ENCODE measurements at regions not wholly inside any gene's neighbourhood (a gene's known extent, or its start where the extent isn't known, plus 50 kb on each side); places are given as distances from the start of the nearest gene placed in this dataset.
A peak's percentile ranks its signal among the peaks of the same experiment; 100 is the strongest.

DNA sequence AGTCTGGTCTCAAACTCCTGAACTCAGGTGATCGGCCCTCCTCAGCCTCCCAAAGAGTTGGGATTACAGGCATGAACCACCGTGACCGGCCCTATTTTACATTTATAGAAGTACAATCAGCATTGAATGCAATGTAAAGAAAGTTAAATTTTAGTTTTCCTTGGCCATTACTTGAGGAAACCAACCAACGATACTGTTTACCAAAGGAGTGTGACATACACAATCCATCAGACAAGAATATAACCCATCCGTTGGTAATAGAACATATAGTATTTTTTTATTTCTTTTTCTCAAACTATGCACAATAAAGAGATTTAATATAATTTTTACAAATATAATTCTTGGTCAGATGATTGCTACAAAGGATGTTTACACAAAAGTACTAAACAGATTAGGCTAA, 63.1 kb upstream of the MOCS2 start:
- no peaks in the 10 kb centered on the region for H3K36me3 ChIP-seq (ENCODE audit: low read depth)
- H4K20me1 ChIP-seq (ENCODE audit: insufficient read depth), result no peaks in the 10 kb centered on the region
- no peak overlapping the region for H3K4me3 ChIP-seq
- H3K9ac ChIP-seq, result no peak overlapping the region
- H3K79me2 ChIP-seq (ENCODE audit: insufficient read depth), result no peaks in the 10 kb centered on the region
- no peak for DNase-seq
- 97 to 99% methylated on average over 5 of the region's 5 CpGs for WGBS, 2 experiments (ENCODE audit: low coverage in 1 of 2, low lambda C conversion rate in 2 of 2, missing lambda C conversion rate in 2 of 2)
- no peak overlapping the region for H3K4me2 ChIP-seq (ENCODE audit: unreplicated experiment)
- TF ChIP-seq EZH2 (IDR thresholded peaks at IDR 0.05; ENCODE audit: insufficient read depth, poor library complexity, severe bottlenecking) (no peak), EZH2phosphoT487 (IDR thresholded peaks at IDR 0.05; ENCODE audit: insufficient read depth, low read depth) (no peak)
- in situ Hi-C loops (cut with MboI), result loop anchor here (25.0 kb wide), 1 partner anchor 265 kb away; no protein-coding TSS in a partner anchor
- no peaks in the 10 kb centered on the region for H3F3A ChIP-seq (ENCODE audit: insufficient read depth)
- peaks cover 9% of the 10 kb centered on the region for H3K4me1 ChIP-seq (ENCODE audit: insufficient read depth)
- no peaks in the 10 kb centered on the region for H3K9me2 ChIP-seq (ENCODE audit: insufficient read depth)
- H3K27me3 ChIP-seq (replicated peaks; ENCODE audit: insufficient read depth), result no peaks in the 10 kb centered on the region
- no peaks in the 10 kb centered on the region for H3K9me3 ChIP-seq (ENCODE audit: low read depth)
- no peak overlapping the region for H2AFZ ChIP-seq
- H3K27ac ChIP-seq, result no peak overlapping the region

- Histone ChIP-seq H3F3A (ENCODE audit: insufficient read depth) (no peaks in the 10 kb centered on the region), H3K27ac (no peak overlapping the region), H3K27me3 (replicated peaks; ENCODE audit: insufficient read depth) (no peaks in the 10 kb centered on the region), H4K20me1 (ENCODE audit: insufficient read depth) (no peaks in the 10 kb centered on the region), H3K4me1 (ENCODE audit: insufficient read depth) (peaks cover 5% of the 10 kb centered on the region), H3K9me3 (ENCODE audit: low read depth) (no peaks in the 10 kb centered on the region), H3K36me3 (ENCODE audit: low read depth) (no peaks in the 10 kb centered on the region), H2AFZ (no peak overlapping the region), H3K79me2 (ENCODE audit: insufficient read depth) (no peaks in the 10 kb centered on the region), H3K9ac (no peak overlapping the region), H3K4me2 (ENCODE audit: unreplicated experiment) (no peak overlapping the region), H3K4me3 (no peak overlapping the region), H3K9me2 (ENCODE audit: insufficient read depth) (no peaks in the 10 kb centered on the region)
- DNase-seq, result peak; percentile 20
- in situ Hi-C loops (cut with MboI), result loop anchor here (25.0 kb wide), 1 partner anchor 264 kb away; no protein-coding TSS in a partner anchor
- 40 to 50% methylated on average over 8 of the region's 8 CpGs for WGBS, 2 experiments (ENCODE audit: low coverage in 1 of 2, low lambda C conversion rate in 2 of 2, missing lambda C conversion rate in 2 of 2)
- TF ChIP-seq EZH2phosphoT487 (IDR thresholded peaks at IDR 0.05; ENCODE audit: insufficient read depth, low read depth), result no peak
- no peak for TF ChIP-seq EZH2 (IDR thresholded peaks at IDR 0.05; ENCODE audit: insufficient read depth, poor library complexity, severe bottlenecking)
Measured at GRCh38 chr5:53173083-53173482, 63.5 kb upstream of the MOCS2 start.

GRCh38 chr5:53178830-53179229, 69.3 kb upstream of the MOCS2 start:
- H3K4me3 ChIP-seq, result no peak overlapping the region
- no peaks in the 10 kb centered on the region for H3K79me2 ChIP-seq (ENCODE audit: insufficient read depth)
- H3K4me1 ChIP-seq (ENCODE audit: insufficient read depth), result no peaks in the 10 kb centered on the region
- no peaks in the 10 kb centered on the region for H3K9me2 ChIP-seq (ENCODE audit: insufficient read depth)
- H3F3A ChIP-seq (ENCODE audit: insufficient read depth), result no peaks in the 10 kb centered on the region
- 82% methylated on average over 4 of the region's 4 CpGs for WGBS, 2 experiments (ENCODE audit: low coverage in 1 of 2, low lambda C conversion rate in 2 of 2, missing lambda C conversion rate in 2 of 2)
- H3K27ac ChIP-seq, result no peak overlapping the region
- H4K20me1 ChIP-seq (ENCODE audit: insufficient read depth), result no peaks in the 10 kb centered on the region
- no peaks in the 10 kb centered on the region for H3K9me3 ChIP-seq (ENCODE audit: low read depth)
- in situ Hi-C loops (cut with MboI), result no loop called here
- no peak overlapping the region for H2AFZ ChIP-seq
- no peaks in the 10 kb centered on the region for H3K36me3 ChIP-seq (ENCODE audit: low read depth)
- no peaks in the 10 kb centered on the region for H3K27me3 ChIP-seq (replicated peaks; ENCODE audit: insufficient read depth)
- no peak for TF ChIP-seq EZH2phosphoT487 (IDR thresholded peaks at IDR 0.05; ENCODE audit: insufficient read depth, low read depth)
- TF ChIP-seq EZH2 (IDR thresholded peaks at IDR 0.05; ENCODE audit: insufficient read depth, poor library complexity, severe bottlenecking), result no peak
- no peak overlapping the region for H3K4me2 ChIP-seq (ENCODE audit: unreplicated experiment)
- DNase-seq, result no peak
- no peak overlapping the region for H3K9ac ChIP-seq

DNA sequence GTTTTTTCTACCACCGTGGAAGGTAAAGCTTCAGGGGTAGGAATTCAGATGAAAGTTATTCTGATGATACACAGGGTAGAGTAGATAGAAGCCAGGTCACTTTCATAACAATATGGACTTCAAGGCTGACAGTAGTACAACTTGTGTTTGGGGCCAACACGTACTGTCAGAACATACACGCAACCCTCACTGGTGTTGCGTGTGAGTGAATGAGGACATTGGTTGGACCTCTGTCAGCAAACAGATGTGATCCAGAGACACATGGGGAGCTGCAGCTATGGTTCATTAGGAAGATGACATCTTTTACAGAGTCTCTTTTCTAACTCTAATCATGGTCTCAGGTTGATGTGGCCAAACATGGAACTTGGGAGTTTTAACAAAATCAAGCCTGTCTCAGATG, 70.1 kb upstream of the MOCS2 start:
- Histone ChIP-seq H3F3A (ENCODE audit: insufficient read depth) (no peaks in the 10 kb centered on the region), H3K4me2 (ENCODE audit: unreplicated experiment) (no peak overlapping the region), H4K20me1 (ENCODE audit: insufficient read depth) (no peaks in the 10 kb centered on the region), H3K4me1 (ENCODE audit: insufficient read depth) (no peaks in the 10 kb centered on the region), H3K27ac (no peak overlapping the region), H3K27me3 (replicated peaks; ENCODE audit: insufficient read depth) (no peaks in the 10 kb centered on the region), H3K79me2 (ENCODE audit: insufficient read depth) (no peaks in the 10 kb centered on the region), H3K36me3 (ENCODE audit: low read depth) (no peaks in the 10 kb centered on the region), H3K9ac (no peak overlapping the region), H3K4me3 (no peak overlapping the region), H3K9me3 (ENCODE audit: low read depth) (no peaks in the 10 kb centered on the region), H2AFZ (no peak overlapping the region), H3K9me2 (ENCODE audit: insufficient read depth) (no peaks in the 10 kb centered on the region)
- DNase-seq, result no peak
- whole genome bisulfite sequencing, 2 experiments (ENCODE audit: low coverage in 1 of 2, low lambda C conversion rate in 2 of 2, missing lambda C conversion rate in 2 of 2), result 54 to 66% methylated on average over 4 of the region's 4 CpGs
- no peak for TF ChIP-seq EZH2phosphoT487 (IDR thresholded peaks at IDR 0.05; ENCODE audit: insufficient read depth, low read depth)
- no peak for TF ChIP-seq EZH2 (IDR thresholded peaks at IDR 0.05; ENCODE audit: insufficient read depth, poor library complexity, severe bottlenecking)
- in situ Hi-C loops (cut with MboI), result no loop called here

DNA sequence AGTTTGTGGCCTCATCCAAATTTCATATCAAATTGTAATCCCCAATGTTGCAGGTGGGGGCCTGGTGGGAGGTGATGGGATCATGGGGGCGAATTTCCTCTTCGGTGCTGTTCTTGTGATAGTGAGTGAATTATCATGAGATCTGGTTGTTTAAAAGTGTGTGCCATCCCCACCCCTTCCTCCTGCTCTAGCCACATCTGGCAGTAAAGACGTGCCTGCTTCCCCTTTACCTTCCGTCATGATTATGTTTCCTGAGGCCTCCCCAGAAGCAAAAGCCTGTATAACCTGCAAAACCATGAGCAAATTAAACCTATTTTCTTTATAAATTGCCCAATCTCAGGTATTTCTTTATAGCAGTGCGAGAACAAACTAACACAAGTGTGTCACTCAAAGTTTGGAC, 71.0 kb upstream of the MOCS2 start:
- Histone ChIP-seq H4K20me1 (ENCODE audit: insufficient read depth) (no peaks in the 10 kb centered on the region), H3K4me1 (ENCODE audit: insufficient read depth) (no peaks in the 10 kb centered on the region), H3K4me3 (no peak overlapping the region), H3F3A (ENCODE audit: insufficient read depth) (no peaks in the 10 kb centered on the region), H3K9me3 (ENCODE audit: low read depth) (no peaks in the 10 kb centered on the region), H3K79me2 (ENCODE audit: insufficient read depth) (no peaks in the 10 kb centered on the region), H3K36me3 (ENCODE audit: low read depth) (no peaks in the 10 kb centered on the region), H3K9ac (no peak overlapping the region), H3K4me2 (ENCODE audit: unreplicated experiment) (no peak overlapping the region), H2AFZ (no peak overlapping the region), H3K27me3 (replicated peaks; ENCODE audit: insufficient read depth) (no peaks in the 10 kb centered on the region), H3K27ac (no peak overlapping the region), H3K9me2 (ENCODE audit: insufficient read depth) (no peaks in the 10 kb centered on the region)
- no peak for DNase-seq
- 94 to 97% methylated on average over 5 of the region's 5 CpGs for WGBS, 2 experiments (ENCODE audit: low coverage in 1 of 2, low lambda C conversion rate in 2 of 2, missing lambda C conversion rate in 2 of 2)
- in situ Hi-C loops (cut with MboI), result no loop called here
- no peak for TF ChIP-seq EZH2 (IDR thresholded peaks at IDR 0.05; ENCODE audit: insufficient read depth, poor library complexity, severe bottlenecking)
- TF ChIP-seq EZH2phosphoT487 (IDR thresholded peaks at IDR 0.05; ENCODE audit: insufficient read depth, low read depth), result no peak

All from GM23248 (cell line).